DOHH2 (cell line): ENCODE measurements at regions not wholly inside any gene's neighbourhood (a gene's known extent, or its start where the extent isn't known, plus 50 kb on each side); places are given as distances from the start of the nearest gene placed in this dataset.

ENCODE experiments used
- H3F3A ChIP-seq: fragments of 200-600 bp; sonication (generic), shearing (Covaris generic); 2 replicates; pipeline ENCODE4 v1.6.0; 2016; ENCODE audit warnings: antibody characterized with exemption, mild to moderate bottlenecking; ENCODE audit not compliant: control insufficient read depth, insufficient read depth
- H3K27ac ChIP-seq: fragments of 200-600 bp; sonication (generic); 2 replicates; pipeline ENCODE4 v1.5.1; 2014; ENCODE audit warnings: low read depth, mild to moderate bottlenecking, low read length, moderate library complexity
- H3K27me3 ChIP-seq: fragments of 200-600 bp; sonication (generic); 2 replicates; pipeline ENCODE4 v1.6.1; 2014; ENCODE audit warnings: mild to moderate bottlenecking, low read length, mixed read lengths; ENCODE audit not compliant: control insufficient read depth
- H3K36me3 ChIP-seq: fragments of 200-600 bp; sonication (generic); 2 replicates; pipeline ENCODE4 v1.6.1; 2014; ENCODE audit warnings: mild to moderate bottlenecking, low read length, moderate library complexity, mixed read lengths; ENCODE audit not compliant: control insufficient read depth
- H3K4me1 ChIP-seq: fragments of 200-600 bp; sonication (generic); 2 replicates; pipeline ENCODE4 v1.6.1; 2014; ENCODE audit warnings: mild to moderate bottlenecking, low read length, mixed read lengths; ENCODE audit not compliant: control insufficient read depth
- H3K4me2 ChIP-seq: fragments of 200-600 bp; sonication (generic); 2 replicates; pipeline ENCODE4 v1.6.0; 2014; ENCODE audit warnings: mild to moderate bottlenecking, low read length, moderate library complexity
- H3K4me3 ChIP-seq: fragments of 200-600 bp; sonication (generic); 2 replicates; pipeline ENCODE4 v1.5.1; 2014; ENCODE audit warnings: mild to moderate bottlenecking, low read length, mixed read lengths
- H3K79me2 ChIP-seq: fragments of 200-600 bp; sonication (generic); 2 replicates; pipeline ENCODE4 v1.6.1; 2014; ENCODE audit warnings: mild to moderate bottlenecking, low read length, mixed read lengths; ENCODE audit not compliant: control insufficient read depth
- H3K9me2 ChIP-seq: fragments of 200-600 bp; sonication (generic); replicated peaks from 2 replicates; pipeline ENCODE4 v1.6.1; 2014; ENCODE audit warnings: mild to moderate bottlenecking, low read length, mixed read lengths; ENCODE audit not compliant: control insufficient read depth
- H3K9me3 ChIP-seq: fragments of 200-600 bp; sonication (generic); 2 replicates; pipeline ENCODE4 v1.6.1; 2014; ENCODE audit warnings: antibody characterized with exemption, low read length, mixed read lengths; ENCODE audit not compliant: control insufficient read depth, insufficient read depth
- H4K20me1 ChIP-seq: fragments of 200-600 bp; sonication (generic); 2 replicates; pipeline ENCODE4 v1.6.0; 2014; ENCODE audit warnings: low read depth, mild to moderate bottlenecking, antibody characterized with exemption, low read length, moderate library complexity; ENCODE audit not compliant: control insufficient read depth, insufficient read depth
- EZH2phosphoT487 ChIP-seq: fragments of 200-600 bp; sonication (generic); IDR thresholded peaks from 2 replicates; pipeline ENCODE4 v1.6.1; 2017; ENCODE audit warnings: borderline replicate concordance, mild to moderate bottlenecking, antibody characterized with exemption, low read length, moderate library complexity, mixed read lengths
- TF ChIP-seq, protein P1 (sequence below): fragments of 200-600 bp; sonication (generic); IDR thresholded peaks from one replicate; pipeline ENCODE4 v1.5.1; 2014; ENCODE audit warnings: antibody characterized with exemption, mild to moderate bottlenecking, low read depth, low read length; ENCODE audit not compliant: poor library complexity, severe bottlenecking

DNA sequence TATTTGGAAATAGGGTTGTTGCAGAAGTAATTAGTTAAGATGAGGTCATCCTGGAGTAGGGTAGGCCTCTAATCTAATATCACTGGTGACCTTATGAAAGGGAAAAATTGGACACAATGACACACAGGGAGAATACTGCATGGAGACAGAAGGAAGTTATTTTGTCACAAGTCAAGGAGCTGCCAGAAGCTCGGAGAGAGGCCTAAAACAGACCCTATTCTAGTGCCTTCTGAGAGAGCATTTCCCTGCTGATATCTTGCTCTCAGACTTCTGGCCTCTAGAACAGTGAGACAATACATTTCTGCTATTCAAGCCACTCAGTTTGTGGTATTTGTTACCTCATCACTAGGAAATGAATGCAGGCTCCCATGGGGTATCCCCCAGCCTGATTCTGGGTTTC, 332.9 kb downstream of the CSNK1G3 start:
- Histone ChIP-seq H3K27ac (no peak overlapping the region), H3K4me2 (no peak overlapping the region), H3K9me3 (no peaks in the 10 kb centered on the region), H3K9me2 (no peaks in the 10 kb centered on the region), H3F3A (no peaks in the 10 kb centered on the region), H3K4me3 (no peak overlapping the region), H4K20me1 (no peaks in the 10 kb centered on the region), H3K36me3 (no peaks in the 10 kb centered on the region), H3K79me2 (no peaks in the 10 kb centered on the region), H3K4me1 (no peaks in the 10 kb centered on the region), H3K27me3 (no peaks in the 10 kb centered on the region)
- TF ChIP-seq, protein P1, sequence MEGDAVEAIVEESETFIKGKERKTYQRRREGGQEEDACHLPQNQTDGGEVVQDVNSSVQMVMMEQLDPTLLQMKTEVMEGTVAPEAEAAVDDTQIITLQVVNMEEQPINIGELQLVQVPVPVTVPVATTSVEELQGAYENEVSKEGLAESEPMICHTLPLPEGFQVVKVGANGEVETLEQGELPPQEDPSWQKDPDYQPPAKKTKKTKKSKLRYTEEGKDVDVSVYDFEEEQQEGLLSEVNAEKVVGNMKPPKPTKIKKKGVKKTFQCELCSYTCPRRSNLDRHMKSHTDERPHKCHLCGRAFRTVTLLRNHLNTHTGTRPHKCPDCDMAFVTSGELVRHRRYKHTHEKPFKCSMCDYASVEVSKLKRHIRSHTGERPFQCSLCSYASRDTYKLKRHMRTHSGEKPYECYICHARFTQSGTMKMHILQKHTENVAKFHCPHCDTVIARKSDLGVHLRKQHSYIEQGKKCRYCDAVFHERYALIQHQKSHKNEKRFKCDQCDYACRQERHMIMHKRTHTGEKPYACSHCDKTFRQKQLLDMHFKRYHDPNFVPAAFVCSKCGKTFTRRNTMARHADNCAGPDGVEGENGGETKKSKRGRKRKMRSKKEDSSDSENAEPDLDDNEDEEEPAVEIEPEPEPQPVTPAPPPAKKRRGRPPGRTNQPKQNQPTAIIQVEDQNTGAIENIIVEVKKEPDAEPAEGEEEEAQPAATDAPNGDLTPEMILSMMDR = no peak
- no peak for TF ChIP-seq EZH2phosphoT487

- no peaks in the 10 kb centered on the region for H3K36me3 ChIP-seq
- H3K4me3 ChIP-seq = no peak overlapping the region
- no peaks in the 10 kb centered on the region for H3F3A ChIP-seq
- no peaks in the 10 kb centered on the region for H3K4me1 ChIP-seq
- no peak overlapping the region for H3K4me2 ChIP-seq
- no peaks in the 10 kb centered on the region for H3K27me3 ChIP-seq
- no peaks in the 10 kb centered on the region for H3K9me2 ChIP-seq
- no peaks in the 10 kb centered on the region for H4K20me1 ChIP-seq
- no peak overlapping the region for H3K27ac ChIP-seq
- H3K79me2 ChIP-seq = no peaks in the 10 kb centered on the region
- TF ChIP-seq, protein P1 = no peak
- TF ChIP-seq EZH2phosphoT487 = no peak
- 0 out of 2 replicates have a peak, but pooled peaks cover 3% of the 10 kb centered on the region for H3K9me3 ChIP-seq
Observed at GRCh38 chr5:123835421-123835820, 323.4 kb downstream of the CSNK1G3 start.

DNA sequence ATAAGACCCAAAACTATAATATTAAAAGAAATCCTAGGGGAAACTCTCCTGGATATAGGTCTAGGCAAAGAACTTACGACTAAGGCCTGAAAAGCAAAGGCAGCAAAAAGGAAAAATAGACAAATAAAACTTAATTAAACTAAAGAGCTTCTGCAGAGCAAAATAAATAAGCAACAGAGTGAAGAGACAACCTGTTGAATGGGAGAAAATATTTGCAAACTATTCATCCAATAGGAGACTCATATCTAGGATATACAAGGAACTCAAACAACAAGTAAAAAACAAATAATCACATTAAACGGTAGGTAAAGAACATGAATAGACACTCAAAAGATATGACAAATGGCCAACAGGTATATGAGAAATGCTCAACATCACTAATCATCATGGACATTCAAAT, 318.6 kb downstream of the CSNK1G3 start:
- Histone ChIP-seq H3K9me2 (no peaks in the 10 kb centered on the region), H3F3A (no peaks in the 10 kb centered on the region), H3K27me3 (no peaks in the 10 kb centered on the region), H3K36me3 (no peaks in the 10 kb centered on the region), H3K79me2 (no peaks in the 10 kb centered on the region), H3K27ac (no peak overlapping the region), H4K20me1 (no peaks in the 10 kb centered on the region), H3K4me3 (no peak overlapping the region), H3K4me2 (no peak overlapping the region), H3K4me1 (peaks cover 3% of the 10 kb centered on the region; the same call in 1 of the 2 replicates), H3K9me3 (peaks cover 6% of the 10 kb centered on the region; the same call in 1 of the 2 replicates)
- TF ChIP-seq, protein P1 = no peak
- TF ChIP-seq EZH2phosphoT487 = no peak

DNA sequence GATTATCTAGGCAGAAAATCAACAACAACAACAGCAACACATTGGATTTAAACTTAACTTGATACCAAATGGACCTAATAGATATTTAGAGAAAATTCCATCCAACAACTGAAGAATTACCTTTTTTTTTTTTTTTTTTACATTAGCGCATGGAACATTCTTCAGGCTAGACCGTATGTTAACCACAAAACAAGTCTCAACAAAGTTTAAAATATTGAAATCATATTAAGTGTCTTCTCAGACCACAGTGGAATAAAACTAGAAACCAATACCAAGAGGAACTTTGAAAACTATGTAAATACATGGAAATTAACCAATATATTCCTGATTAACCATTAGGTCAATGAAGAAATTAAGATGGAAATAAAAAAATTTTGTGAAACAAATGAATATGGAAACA, 315.8 kb downstream of the CSNK1G3 start:
- Histone ChIP-seq H3K9me3 (peaks cover 6% of the 10 kb centered on the region; the same call in 1 of the 2 replicates), H3K79me2 (no peaks in the 10 kb centered on the region), H3K27me3 (no peaks in the 10 kb centered on the region), H3F3A (no peaks in the 10 kb centered on the region), H3K4me1 (peaks cover 3% of the 10 kb centered on the region; the same call in 1 of the 2 replicates), H3K36me3 (no peaks in the 10 kb centered on the region), H3K9me2 (no peaks in the 10 kb centered on the region), H4K20me1 (no peaks in the 10 kb centered on the region), H3K27ac (no peak overlapping the region), H3K4me2 (no peak overlapping the region), H3K4me3 (no peak overlapping the region)
- TF ChIP-seq, protein P1 = no peak
- no peak for TF ChIP-seq EZH2phosphoT487
